ENCODE measurements at regions not wholly inside any gene's neighbourhood (a gene's known extent, or its start where the extent isn't known, plus 50 kb on each side); places are given as distances from the start of the nearest gene placed in this dataset.

GRCh38 chr16:52069866-52070265 lies 477.1 kb downstream of the TOX3 start:
- TF ChIP-seq CTCF (conservative IDR thresholded peaks at IDR 0.05; ENCODE audit: low read length) (no peak), EZH2phosphoT487 (IDR thresholded peaks at IDR 0.05; ENCODE audit: borderline replicate concordance, low read depth, low read length) (no peak)

Measured in OCI-LY7 (cell line).